ENCODE measurements at regions not wholly inside any gene's neighbourhood (a gene's known extent, or its start where the extent isn't known, plus 50 kb on each side); places are given as distances from the start of the nearest gene placed in this dataset.
"Not testable (repeated sequence)": the region's sequence is repeated elsewhere in the genome, so short reads cannot be mapped to it uniquely, and the experiment has no call there.

DNA sequence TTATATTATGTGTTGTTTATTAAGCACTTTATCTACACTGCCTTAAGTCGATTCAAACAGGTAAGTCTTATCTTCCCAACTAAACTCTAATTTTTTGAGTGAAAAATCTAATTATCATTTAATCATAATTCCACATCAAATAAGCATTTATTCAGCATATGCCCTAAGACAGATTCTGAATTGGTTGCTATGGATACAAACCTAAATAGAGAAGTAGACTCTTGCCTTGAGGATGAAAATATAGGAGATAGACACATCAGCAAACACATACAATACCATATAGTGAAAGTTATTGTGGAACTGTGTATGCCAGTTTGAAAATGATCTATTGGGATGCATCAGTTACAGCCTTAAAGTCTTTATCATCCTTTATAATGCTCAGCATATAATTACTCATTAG, 1679.9 kb downstream of the SLITRK1 start:
- no peak for DNase-seq (ENCODE audit: low read depth)
- no peak overlapping the region for H3K4me3 ChIP-seq (ENCODE audit: low read length)
- TF ChIP-seq, protein P1, sequence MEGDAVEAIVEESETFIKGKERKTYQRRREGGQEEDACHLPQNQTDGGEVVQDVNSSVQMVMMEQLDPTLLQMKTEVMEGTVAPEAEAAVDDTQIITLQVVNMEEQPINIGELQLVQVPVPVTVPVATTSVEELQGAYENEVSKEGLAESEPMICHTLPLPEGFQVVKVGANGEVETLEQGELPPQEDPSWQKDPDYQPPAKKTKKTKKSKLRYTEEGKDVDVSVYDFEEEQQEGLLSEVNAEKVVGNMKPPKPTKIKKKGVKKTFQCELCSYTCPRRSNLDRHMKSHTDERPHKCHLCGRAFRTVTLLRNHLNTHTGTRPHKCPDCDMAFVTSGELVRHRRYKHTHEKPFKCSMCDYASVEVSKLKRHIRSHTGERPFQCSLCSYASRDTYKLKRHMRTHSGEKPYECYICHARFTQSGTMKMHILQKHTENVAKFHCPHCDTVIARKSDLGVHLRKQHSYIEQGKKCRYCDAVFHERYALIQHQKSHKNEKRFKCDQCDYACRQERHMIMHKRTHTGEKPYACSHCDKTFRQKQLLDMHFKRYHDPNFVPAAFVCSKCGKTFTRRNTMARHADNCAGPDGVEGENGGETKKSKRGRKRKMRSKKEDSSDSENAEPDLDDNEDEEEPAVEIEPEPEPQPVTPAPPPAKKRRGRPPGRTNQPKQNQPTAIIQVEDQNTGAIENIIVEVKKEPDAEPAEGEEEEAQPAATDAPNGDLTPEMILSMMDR (conservative IDR thresholded peaks at IDR 0.05; ENCODE audit: low read length), result no peak

DNA sequence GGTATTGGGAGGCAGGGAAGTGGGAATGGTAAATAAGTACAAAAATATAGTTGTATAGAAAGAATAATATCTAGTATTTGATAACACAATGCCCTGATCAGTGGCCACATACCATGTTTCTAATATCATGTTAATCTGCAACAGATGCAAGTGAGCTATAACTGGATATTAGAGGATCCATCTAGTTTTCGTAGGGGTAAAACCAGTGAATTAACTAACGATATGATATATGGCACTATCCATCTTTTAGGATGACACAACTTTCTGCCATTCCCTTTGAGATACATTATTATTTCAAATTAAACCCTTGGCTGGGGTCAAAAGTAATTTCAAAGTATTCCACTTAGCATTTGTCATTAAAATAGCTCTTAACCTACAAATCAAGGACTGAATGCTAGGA, 1686.2 kb downstream of the SLITRK1 start:
- DNase-seq (ENCODE audit: low read depth), result no peak
- TF ChIP-seq, protein P1 (conservative IDR thresholded peaks at IDR 0.05; ENCODE audit: low read length), result no peak
- no peak overlapping the region for H3K4me3 ChIP-seq (ENCODE audit: low read length)

DNA sequence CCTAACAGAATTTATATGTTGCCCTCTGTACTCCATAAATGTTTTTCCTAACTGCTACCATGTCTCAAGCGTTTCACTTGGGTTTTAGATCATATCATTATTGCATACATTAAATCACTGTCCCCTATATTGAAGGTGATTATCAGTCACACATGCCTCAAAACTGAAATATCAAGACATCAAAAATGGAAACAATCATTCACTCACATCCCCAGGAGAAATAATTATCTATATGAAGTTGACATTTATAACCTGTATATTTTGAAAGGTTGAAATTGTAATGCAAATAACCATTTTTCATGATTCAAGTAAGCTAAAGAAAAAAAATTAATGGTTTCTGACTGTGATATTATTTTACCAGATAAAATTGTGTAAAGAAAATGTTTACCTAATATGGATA, 1695.0 kb downstream of the SLITRK1 start:
- DNase-seq (ENCODE audit: low read depth), result no peak
- TF ChIP-seq, protein P1 (conservative IDR thresholded peaks at IDR 0.05; ENCODE audit: low read length), result no peak
- H3K4me3 ChIP-seq (ENCODE audit: low read length), result no peak overlapping the region

DNA sequence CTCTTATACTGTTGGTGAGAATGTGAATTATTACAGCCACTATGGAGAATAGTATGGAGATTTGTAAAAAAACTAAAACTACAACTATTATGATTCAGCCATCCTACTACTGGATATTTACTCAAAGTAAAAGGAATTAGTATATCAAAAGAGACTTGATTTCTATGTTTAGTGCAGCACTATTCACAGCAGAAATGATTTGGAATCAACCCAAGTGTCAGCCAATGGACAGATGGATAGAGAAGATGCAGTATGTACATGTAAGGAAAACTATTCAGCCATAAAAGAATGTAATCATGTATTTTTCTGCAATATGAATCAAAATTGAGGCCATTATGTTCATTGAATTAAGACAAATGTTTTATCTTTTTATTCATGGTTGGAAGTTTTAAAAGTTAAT, 1705.5 kb downstream of the SLITRK1 start:
- no peak overlapping the region for H3K4me3 ChIP-seq (ENCODE audit: low read length)
- DNase-seq (ENCODE audit: low read depth), result no peak
- TF ChIP-seq, protein P1 (conservative IDR thresholded peaks at IDR 0.05; ENCODE audit: low read length), result no peak

GRCh38 chr13:82165396-82166174, 1716.7 kb downstream of the SLITRK1 start:
- TF ChIP-seq, protein P1 (conservative IDR thresholded peaks at IDR 0.05; ENCODE audit: low read length), result no peak
- H3K4me3 ChIP-seq (ENCODE audit: low read length), result no peak overlapping the region
- no peak for DNase-seq (ENCODE audit: low read depth)

GRCh38 chr13:82164780-82165395, 1717.4 kb downstream of the SLITRK1 start:
- not testable (repeated sequence) for H3K4me3 ChIP-seq (ENCODE audit: low read length); DNase-seq (ENCODE audit: low read depth)

- DNase-seq (ENCODE audit: low read depth), result no peak
- TF ChIP-seq, protein P1 (conservative IDR thresholded peaks at IDR 0.05; ENCODE audit: low read length), result no peak
- no peak overlapping the region for H3K4me3 ChIP-seq (ENCODE audit: low read length)
Measured at GRCh38 chr13:82147526-82147925, 1734.7 kb downstream of the SLITRK1 start.

All from AG10803 (cell line).